H1 (cell line): ENCODE measurements at regions not wholly inside any gene's neighbourhood (a gene's known extent, or its start where the extent isn't known, plus 50 kb on each side); places are given as distances from the start of the nearest gene placed in this dataset.

ENCODE experiments used
- CTCF ChIA-PET: fragments of 300-600 bp; sonication (Branson Sonifier 250); formaldehyde crosslinking; loops from one replicate; lab custom pipeline; 2021; ENCODE audit not compliant: partially characterized antibody; lab: Charles Lee
- POLR2A ChIA-PET: fragments of 300-600 bp; sonication (Branson Sonifier 250); formaldehyde crosslinking; loops from one replicate; lab custom pipeline; 2021; ENCODE audit warnings: inconsistent platforms; ENCODE audit not compliant: partially characterized antibody; lab: Charles Lee
- DNase-seq, 2 experiments: peaks; one replicate each; pipeline versions ENCODE4 v3.0.0 to v3.0.0-alpha.2; 2010 to 2022; ENCODE audit warnings: low spot score in 2 of 2, low read depth in 1 of 2, mixed read lengths in 1 of 2
- FAIRE-seq: peaks from 2 replicates; lab custom pipeline; 2011; peaks lifted over from hg19 to GRCh38; lab: Jason Lieb, UNC
- H2AFZ ChIP-seq: 2 replicates; pipeline ENCODE4 v1.8.1; 2012; ENCODE audit warnings: low read length, inconsistent platforms
- H2AK5ac ChIP-seq: 2 replicates; pipeline ENCODE4 v1.6.1; 2013; ENCODE audit warnings: low read depth, low read length
- H2BK120ac ChIP-seq: replicated peaks from 2 replicates; pipeline ENCODE3; 2013; ENCODE audit warnings: low read depth, low read length, inconsistent platforms
- H2BK12ac ChIP-seq: 2 replicates; pipeline ENCODE4 v1.6.1; 2013; ENCODE audit warnings: low read depth, low read length
- H2BK15ac ChIP-seq: 2 replicates; pipeline ENCODE4 v1.6.1; 2013; ENCODE audit warnings: low read length
- H2BK20ac ChIP-seq: 2 replicates; pipeline ENCODE4 v1.6.1; 2013; ENCODE audit warnings: low read length
- H2BK5ac ChIP-seq: 2 replicates; pipeline ENCODE4 v1.6.1; 2013; ENCODE audit warnings: low read depth, low read length
- H3K14ac ChIP-seq: 2 replicates; pipeline ENCODE4 v1.6.1; 2013; ENCODE audit warnings: inconsistent platforms; ENCODE audit not compliant: insufficient read length
- H3K18ac ChIP-seq: 2 replicates; pipeline ENCODE4 v1.6.1; 2013; ENCODE audit warnings: low read length; ENCODE audit errors: extremely low read depth
- H3K23ac ChIP-seq: 2 replicates; pipeline ENCODE4 v1.6.1; 2013; ENCODE audit warnings: inconsistent platforms; ENCODE audit not compliant: insufficient read length
- H3K23me2 ChIP-seq: 2 replicates; pipeline ENCODE4 v1.6.1; 2013; ENCODE audit warnings: low read depth, low read length
- H3K27ac ChIP-seq: 2 replicates; pipeline ENCODE4 v1.6.1; 2011; ENCODE audit warnings: low read depth, low read length, inconsistent platforms
- H3K27me3 ChIP-seq, 4 experiments: replicated peaks in 1 of 4; 1 replicate in 1 of 4; 2 replicates in 3 of 4; pipeline versions ENCODE4 v1.6.1 to v1.8.1; 2011 to 2013; ENCODE audit warnings: low read length in 3 of 4, mild to moderate bottlenecking in 3 of 4, inconsistent platforms in 2 of 4, mixed read lengths in 2 of 4, moderate library complexity in 1 of 4; ENCODE audit not compliant: control insufficient read depth in 3 of 4, insufficient read depth in 3 of 4; ENCODE audit errors: extremely low read depth in 1 of 4
- H3K36me3 ChIP-seq, 4 experiments: 2 replicates each; pipeline versions ENCODE4 v1.6.1 to v1.8.1; 2011 to 2013; ENCODE audit warnings: mild to moderate bottlenecking in 4 of 4, low read length in 3 of 4, moderate library complexity in 2 of 4, control low read depth in 1 of 4, inconsistent platforms in 1 of 4; ENCODE audit not compliant: insufficient read depth in 4 of 4, control insufficient read depth in 2 of 4
- H3K4ac ChIP-seq: replicated peaks from 2 replicates; pipeline ENCODE3; 2013; ENCODE audit warnings: low read length, low read depth, mixed read lengths, inconsistent platforms; ENCODE audit not compliant: insufficient read length
- H3K4me1 ChIP-seq, 4 experiments: replicated peaks in 1 of 4; 1 replicate in 1 of 4; 2 replicates in 3 of 4; pipeline versions ENCODE4 v1.6.1 to v1.8.1; 2011 to 2013; ENCODE audit warnings: low read length in 3 of 4, inconsistent platforms in 2 of 4, mixed read lengths in 1 of 4; ENCODE audit not compliant: insufficient read depth in 4 of 4, control insufficient read depth in 3 of 4
- H3K4me2 ChIP-seq, 2 experiments: 2 replicates each; pipeline versions ENCODE4 v1.6.1 to v1.8.1; 2011 to 2013; ENCODE audit warnings: low read depth in 2 of 2, low read length in 2 of 2, control low read depth in 1 of 2, inconsistent platforms in 1 of 2, mild to moderate bottlenecking in 1 of 2; ENCODE audit not compliant: insufficient read depth in 1 of 2
- H3K4me3 ChIP-seq, 4 experiments: fragments of 200-600, 300-600 bp in 1 of 4; sonication (generic), shearing (Covaris generic), sonication (Bioruptor Twin) in 1 of 4; 2 replicates each; pipeline versions ENCODE4 v1.5.1 to v1.8.1; 2011 to 2016; ENCODE audit warnings: low read length in 4 of 4, low read depth in 3 of 4, control low read depth in 2 of 4, inconsistent platforms in 2 of 4, mild to moderate bottlenecking in 2 of 4, mixed read lengths in 1 of 4, moderate library complexity in 1 of 4; ENCODE audit not compliant: insufficient read depth in 2 of 4; ENCODE audit errors: extremely low read depth in 1 of 4
- H3K56ac ChIP-seq: replicated peaks from 2 replicates; pipeline ENCODE3; 2013; ENCODE audit warnings: low read depth, mild to moderate bottlenecking, mixed read lengths, low read length, inconsistent platforms; ENCODE audit not compliant: insufficient read length
- H3K79me1 ChIP-seq: 2 replicates; pipeline ENCODE4 v1.6.1; 2013; ENCODE audit warnings: low read depth, low read length, control low read depth
- H3K79me2 ChIP-seq, 2 experiments: 2 replicates each; pipeline versions ENCODE4 v1.6.1 to v1.8.1; 2012 to 2013; ENCODE audit warnings: low read length in 2 of 2, mild to moderate bottlenecking in 2 of 2, inconsistent platforms in 1 of 2; ENCODE audit not compliant: insufficient read depth in 2 of 2, control insufficient read depth in 1 of 2
- H3K9ac ChIP-seq, 4 experiments: replicated peaks in 1 of 4; 1 replicate in 1 of 4; 2 replicates in 3 of 4; pipeline versions ENCODE4 v1.6.1 to v1.8.1; 2011 to 2013; ENCODE audit warnings: low read depth in 3 of 4, low read length in 3 of 4, control low read depth in 2 of 4, mild to moderate bottlenecking in 2 of 4, moderate library complexity in 2 of 4, inconsistent platforms in 1 of 4; ENCODE audit errors: extremely low read depth in 1 of 4
- H3K9me3 ChIP-seq, 2 experiments: 2 replicates each; pipeline versions ENCODE4 v1.6.1 to v1.8.1; 2012 to 2013; ENCODE audit warnings: mild to moderate bottlenecking in 2 of 2, moderate library complexity in 2 of 2, control low read depth in 1 of 2, inconsistent platforms in 1 of 2, low read depth in 1 of 2, low read length in 1 of 2, mixed read lengths in 1 of 2; ENCODE audit not compliant: insufficient read depth in 2 of 2
- H4K20me1 ChIP-seq, 2 experiments: replicated peaks in 1 of 2; 2 replicates each; pipeline versions ENCODE3 to v1.8.1; 2011 to 2013; ENCODE audit warnings: inconsistent platforms in 2 of 2, low read length in 2 of 2, mild to moderate bottlenecking in 1 of 2; ENCODE audit not compliant: insufficient read depth in 2 of 2, control insufficient read depth in 1 of 2
- H4K5ac ChIP-seq: 2 replicates; pipeline ENCODE4 v1.6.1; 2013; ENCODE audit warnings: low read length, low read depth, mixed read lengths, inconsistent platforms; ENCODE audit not compliant: insufficient read length
- H4K8ac ChIP-seq: 2 replicates; pipeline ENCODE4 v1.8.0; 2013; ENCODE audit warnings: mild to moderate bottlenecking, moderate library complexity, low read length, inconsistent platforms; ENCODE audit not compliant: insufficient read depth; ENCODE audit errors: extremely low read depth
- H4K91ac ChIP-seq: replicated peaks from 2 replicates; pipeline ENCODE3; 2013; ENCODE audit warnings: low read length, mixed read lengths, inconsistent platforms; ENCODE audit not compliant: insufficient read length
- BACH1 ChIP-seq: IDR thresholded peaks from 2 replicates; pipeline ENCODE4 v1.6.1; 2012; ENCODE audit warnings: low read length, improper control_type of control experiment
- WGBS, 2 experiments: shearing (Covaris generic) in 1 of 2; methylation state at CpG; one replicate each; pipeline versions ENCODE4 v1.1.6 to v1.1.7; 2013 to 2015; ENCODE audit warnings: low lambda C conversion rate in 2 of 2, mixed read lengths in 2 of 2, inconsistent platforms in 1 of 2, low coverage in 1 of 2, missing lambda C conversion rate in 1 of 2; ENCODE audit not compliant: insufficient replicate concordance in 2 of 2, insufficient coverage in 1 of 2, insufficient read length in 1 of 2; ENCODE audit errors: extremely low coverage in 1 of 2, missing lambda C conversion rate in 1 of 2; 5-methylcytosine and 5-hydroxymethylcytosine counted together

- Histone ChIP-seq H3K18ac (no peak overlapping the region), H4K5ac (no peak overlapping the region), H2AFZ (no peak overlapping the region), H4K91ac (no peak overlapping the region), H3K9me3 (no peaks in the 10 kb centered on the region), H3K4me1 (peaks cover 6 to 32% (median 23%) of the 10 kb centered on the region in 4 experiments), H3K4me3 (no peak overlapping the region), H3K9ac (no peak overlapping the region; a peak in 1 of 7 replicates), H3K23me2 (no peaks in the 10 kb centered on the region), H2BK120ac (no peak overlapping the region), H3K27ac (no peak overlapping the region), H3K4me2 (no peak overlapping the region), H3K4ac (no peak overlapping the region), H3K56ac (no peak overlapping the region), H4K8ac (no peak overlapping the region), H4K20me1 (peaks cover 0 to 6% of the 10 kb centered on the region in 2 experiments), H3K14ac (no peak overlapping the region), H3K79me2 (no peaks in the 10 kb centered on the region), H2AK5ac (no peak overlapping the region), H2BK20ac (no peak overlapping the region), H3K23ac (no peak overlapping the region), H3K27me3 (peaks cover 2 to 10% (median 5%) of the 10 kb centered on the region in 4 experiments; a peak in 5 of 7 replicates), H3K36me3 (no peaks in the 10 kb centered on the region), H3K79me1 (no peaks in the 10 kb centered on the region), H2BK5ac (no peak overlapping the region), H2BK15ac (no peak overlapping the region), H2BK12ac (no peak overlapping the region)
- ChIA-PET POLR2A (interaction anchor here (1.1 kb wide), 1 partner anchor 9 kb away, joined by 3 read pairs; no protein-coding TSS in a partner anchor), CTCF (no interaction called here)
- FAIRE-seq = no peak
- WGBS, 2 experiments = 87% methylated on average over 2 of the region's 2 CpGs; no CpG with 5 or more reads in 1 of the 2 experiments
- DNase-seq = no peak
- no peak for TF ChIP-seq BACH1
Observed at GRCh38 chr7:33707427-33707826, 197.9 kb upstream of the BMPER start.
